Astrocyte (in vitro differentiated cells and primary cell): ENCODE measurements at regions not wholly inside any gene's neighbourhood (a gene's known extent, or its start where the extent isn't known, plus 50 kb on each side); places are given as distances from the start of the nearest gene placed in this dataset.

ENCODE experiments used
- DNase-seq: peaks from one replicate; pipeline ENCODE4 v3.0.0-alpha.2; 2010; ENCODE audit warnings: low read depth
- FAIRE-seq: peaks from 2 replicates; lab custom pipeline; 2011; peaks lifted over from hg19 to GRCh38; lab: Jason Lieb, UNC
- H2AFZ ChIP-seq: 2 replicates; pipeline ENCODE4 v1.6.0; 2012; ENCODE audit warnings: low read depth, low read length, inconsistent platforms
- H3K27ac ChIP-seq: 2 replicates; pipeline ENCODE4 v1.5.1; 2011; ENCODE audit warnings: low read depth, low read length, inconsistent platforms
- H3K27me3 ChIP-seq: 2 replicates; pipeline ENCODE4 v1.6.0; 2011; ENCODE audit warnings: low read length, inconsistent platforms; ENCODE audit not compliant: insufficient read depth
- H3K36me3 ChIP-seq: 2 replicates; pipeline ENCODE4 v1.5.1; 2011; ENCODE audit warnings: low read length, inconsistent platforms; ENCODE audit not compliant: insufficient read depth
- H3K4me1 ChIP-seq: 2 replicates; pipeline ENCODE4 v1.5.1; 2011; ENCODE audit warnings: low read length, inconsistent platforms; ENCODE audit not compliant: insufficient read depth
- H3K4me2 ChIP-seq: 2 replicates; pipeline ENCODE4 v1.6.0; 2012; ENCODE audit warnings: low read length, inconsistent platforms
- H3K4me3 ChIP-seq: 2 replicates; pipeline ENCODE4 v1.5.1; 2011; ENCODE audit warnings: low read depth, mild to moderate bottlenecking, low read length, inconsistent platforms; ENCODE audit not compliant: insufficient read depth
- H3K79me2 ChIP-seq: 2 replicates; pipeline ENCODE4 v1.6.0; 2012; ENCODE audit warnings: mild to moderate bottlenecking, low read length, inconsistent platforms; ENCODE audit not compliant: insufficient read depth
- H3K9ac ChIP-seq: 2 replicates; pipeline ENCODE4 v1.6.0; 2012; ENCODE audit warnings: mild to moderate bottlenecking, low read length, inconsistent platforms
- H3K9me3 ChIP-seq: 2 replicates; pipeline ENCODE4 v1.5.1; 2012; ENCODE audit warnings: low read depth, mild to moderate bottlenecking, low read length, inconsistent platforms; ENCODE audit not compliant: insufficient read depth
- H4K20me1 ChIP-seq: 2 replicates; pipeline ENCODE4 v1.6.0; 2012; ENCODE audit warnings: low read length, inconsistent platforms; ENCODE audit not compliant: insufficient read depth
- H3K27ac Mint-ChIP-seq: one replicate; pipeline ENCODE4 v1.8.0; 2021; ENCODE audit warnings: mild to moderate bottlenecking, mixed read lengths; ENCODE audit not compliant: unreplicated experiment
- H3K27me3 Mint-ChIP-seq: one replicate; pipeline ENCODE4 v1.8.0; 2021; ENCODE audit warnings: low read depth, mixed read lengths; ENCODE audit not compliant: unreplicated experiment
- H3K36me3 Mint-ChIP-seq: one replicate; pipeline ENCODE4 v1.8.0; 2021; ENCODE audit warnings: low read depth, mixed read lengths; ENCODE audit not compliant: unreplicated experiment
- H3K4me1 Mint-ChIP-seq: one replicate; pipeline ENCODE4 v1.8.0; 2021; ENCODE audit warnings: low read depth, mixed read lengths; ENCODE audit not compliant: unreplicated experiment
- H3K4me3 Mint-ChIP-seq: one replicate; pipeline ENCODE4 v1.8.0; 2021; ENCODE audit warnings: mild to moderate bottlenecking, moderate library complexity, mixed read lengths; ENCODE audit not compliant: unreplicated experiment
- H3K9me3 Mint-ChIP-seq: one replicate; pipeline ENCODE4 v1.8.0; 2021; ENCODE audit warnings: mild to moderate bottlenecking, mixed read lengths; ENCODE audit not compliant: unreplicated experiment
- EZH2 ChIP-seq: IDR thresholded peaks from 2 replicates; pipeline ENCODE4 v1.6.1; 2012; ENCODE audit warnings: mild to moderate bottlenecking, low read length, inconsistent platforms; ENCODE audit not compliant: insufficient read depth
- TF ChIP-seq, protein P1 (sequence below): IDR thresholded peaks from 2 replicates; pipeline ENCODE4 v1.5.1; 2011; ENCODE audit warnings: low read depth, mild to moderate bottlenecking, inconsistent platforms, low read length, moderate library complexity; ENCODE audit not compliant: insufficient read depth

DNA sequence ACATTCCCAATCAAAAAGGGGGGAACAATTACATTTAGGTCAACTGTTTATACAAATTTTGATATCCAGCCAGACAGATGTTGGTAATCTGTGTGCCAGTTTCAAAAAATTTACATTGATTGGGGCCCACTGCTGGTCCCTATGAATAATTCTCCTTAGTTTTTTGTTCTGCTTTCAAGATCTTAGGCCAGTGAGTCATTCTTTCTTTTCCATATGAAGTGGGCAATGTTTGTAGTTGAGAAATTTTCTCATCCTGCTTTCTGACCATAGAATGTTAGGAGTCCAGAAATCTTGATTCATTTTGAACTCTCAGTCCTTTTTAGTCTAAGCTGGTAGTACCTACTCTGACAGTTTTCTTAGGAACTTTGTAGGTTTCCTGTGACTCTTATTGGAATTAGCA, 244.3 kb downstream of the DIO2 start:
- no peaks in the 10 kb centered on the region for H3K27me3 Mint-ChIP-seq
- Histone ChIP-seq H3K27me3 (no peaks in the 10 kb centered on the region), H3K36me3 (no peaks in the 10 kb centered on the region), H3K9me3 (no peaks in the 10 kb centered on the region), H3K4me1 (no peaks in the 10 kb centered on the region), H4K20me1 (no peaks in the 10 kb centered on the region), H2AFZ (no peak overlapping the region), H3K4me2 (no peak overlapping the region), H3K4me3 (no peak overlapping the region), H3K79me2 (no peaks in the 10 kb centered on the region), H3K27ac (peak overlapping the region; percentile 14), H3K9ac (no peak overlapping the region)
- no peaks in the 10 kb centered on the region for H3K36me3 Mint-ChIP-seq
- no peak overlapping the region for H3K4me3 Mint-ChIP-seq
- DNase-seq (peak; percentile 49), FAIRE-seq (no peak)
- H3K27ac Mint-ChIP-seq, result no peak overlapping the region
- TF ChIP-seq, protein P1, sequence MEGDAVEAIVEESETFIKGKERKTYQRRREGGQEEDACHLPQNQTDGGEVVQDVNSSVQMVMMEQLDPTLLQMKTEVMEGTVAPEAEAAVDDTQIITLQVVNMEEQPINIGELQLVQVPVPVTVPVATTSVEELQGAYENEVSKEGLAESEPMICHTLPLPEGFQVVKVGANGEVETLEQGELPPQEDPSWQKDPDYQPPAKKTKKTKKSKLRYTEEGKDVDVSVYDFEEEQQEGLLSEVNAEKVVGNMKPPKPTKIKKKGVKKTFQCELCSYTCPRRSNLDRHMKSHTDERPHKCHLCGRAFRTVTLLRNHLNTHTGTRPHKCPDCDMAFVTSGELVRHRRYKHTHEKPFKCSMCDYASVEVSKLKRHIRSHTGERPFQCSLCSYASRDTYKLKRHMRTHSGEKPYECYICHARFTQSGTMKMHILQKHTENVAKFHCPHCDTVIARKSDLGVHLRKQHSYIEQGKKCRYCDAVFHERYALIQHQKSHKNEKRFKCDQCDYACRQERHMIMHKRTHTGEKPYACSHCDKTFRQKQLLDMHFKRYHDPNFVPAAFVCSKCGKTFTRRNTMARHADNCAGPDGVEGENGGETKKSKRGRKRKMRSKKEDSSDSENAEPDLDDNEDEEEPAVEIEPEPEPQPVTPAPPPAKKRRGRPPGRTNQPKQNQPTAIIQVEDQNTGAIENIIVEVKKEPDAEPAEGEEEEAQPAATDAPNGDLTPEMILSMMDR, result no peak
- TF ChIP-seq EZH2, result no peak
- H3K4me1 Mint-ChIP-seq, result peaks cover 7% of the 10 kb centered on the region
- no peaks in the 10 kb centered on the region for H3K9me3 Mint-ChIP-seq

GRCh38 chr14:79965896-79966295, 245.4 kb downstream of the DIO2 start:
- H2AFZ ChIP-seq, result no peak overlapping the region
- Mint-ChIP-seq H3K27ac (no peak overlapping the region), H3K4me3 (no peak overlapping the region), H3K9me3 (no peaks in the 10 kb centered on the region), H3K27me3 (no peaks in the 10 kb centered on the region), H3K36me3 (no peaks in the 10 kb centered on the region), H3K4me1 (peaks cover 2% of the 10 kb centered on the region)
- no peak overlapping the region for H3K4me3 ChIP-seq
- H3K36me3 ChIP-seq, result no peaks in the 10 kb centered on the region
- DNase-seq (peak; percentile 76), FAIRE-seq (no peak)
- no peak overlapping the region for H3K9ac ChIP-seq
- H3K79me2 ChIP-seq, result no peaks in the 10 kb centered on the region
- no peaks in the 10 kb centered on the region for H3K4me1 ChIP-seq
- H3K4me2 ChIP-seq, result no peak overlapping the region
- no peaks in the 10 kb centered on the region for H3K9me3 ChIP-seq
- TF ChIP-seq, protein P1, result no peak
- no peak for TF ChIP-seq EZH2
- no peaks in the 10 kb centered on the region for H4K20me1 ChIP-seq
- H3K27me3 ChIP-seq, result no peaks in the 10 kb centered on the region
- H3K27ac ChIP-seq, result no peak overlapping the region

DNA sequence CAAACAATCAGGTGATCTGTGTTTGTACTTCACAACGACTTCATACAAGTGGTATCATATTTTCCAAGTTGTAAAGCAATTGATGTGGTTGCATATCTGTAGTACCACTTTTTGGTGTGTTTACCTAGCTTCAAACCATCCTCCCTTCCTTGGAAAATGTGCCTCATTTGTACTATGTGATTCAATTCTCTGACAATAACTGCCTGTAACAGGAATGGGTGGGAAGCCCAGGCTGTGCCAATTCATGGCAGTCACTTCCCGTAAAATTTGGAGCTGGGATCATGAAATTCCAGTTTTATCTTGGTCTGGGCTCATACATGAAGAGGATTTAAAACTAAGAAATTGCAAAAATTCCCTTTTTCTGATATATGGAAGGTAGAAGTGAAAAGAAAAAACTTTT, 250.1 kb downstream of the DIO2 start:
- H3K27me3 ChIP-seq, result no peaks in the 10 kb centered on the region
- H3K27ac Mint-ChIP-seq, result no peak overlapping the region
- no peak overlapping the region for H3K4me3 Mint-ChIP-seq
- DNase-seq (no peak), FAIRE-seq (no peak)
- H3K9me3 ChIP-seq, result no peaks in the 10 kb centered on the region
- H4K20me1 ChIP-seq, result no peaks in the 10 kb centered on the region
- H3K36me3 Mint-ChIP-seq, result no peaks in the 10 kb centered on the region
- H3K4me1 Mint-ChIP-seq, result no peaks in the 10 kb centered on the region
- H3K27ac ChIP-seq, result no peak overlapping the region
- TF ChIP-seq, protein P1, result no peak
- TF ChIP-seq EZH2, result no peak
- peaks cover 8% of the 10 kb centered on the region for H3K9me3 Mint-ChIP-seq
- H3K4me2 ChIP-seq, result no peak overlapping the region
- no peaks in the 10 kb centered on the region for H3K36me3 ChIP-seq
- H3K4me1 ChIP-seq, result no peaks in the 10 kb centered on the region
- no peak overlapping the region for H2AFZ ChIP-seq
- no peak overlapping the region for H3K4me3 ChIP-seq
- H3K79me2 ChIP-seq, result no peaks in the 10 kb centered on the region
- H3K27me3 Mint-ChIP-seq, result no peaks in the 10 kb centered on the region
- no peak overlapping the region for H3K9ac ChIP-seq
